GM21619 (cell line): ENCODE measurements at regions not wholly inside any gene's neighbourhood (a gene's known extent, or its start where the extent isn't known, plus 50 kb on each side); places are given as distances from the start of the nearest gene placed in this dataset.
"Not testable (repeated sequence)": the region's sequence is repeated elsewhere in the genome, so short reads cannot be mapped to it uniquely, and the experiment has no call there.

Source experiments
- ATAC-seq: cut with Tn5 transposase; IDR thresholded peaks from one replicate; pipeline ENCODE4 v1.9.1; 2021; ENCODE audit not compliant: unreplicated experiment

DNA sequence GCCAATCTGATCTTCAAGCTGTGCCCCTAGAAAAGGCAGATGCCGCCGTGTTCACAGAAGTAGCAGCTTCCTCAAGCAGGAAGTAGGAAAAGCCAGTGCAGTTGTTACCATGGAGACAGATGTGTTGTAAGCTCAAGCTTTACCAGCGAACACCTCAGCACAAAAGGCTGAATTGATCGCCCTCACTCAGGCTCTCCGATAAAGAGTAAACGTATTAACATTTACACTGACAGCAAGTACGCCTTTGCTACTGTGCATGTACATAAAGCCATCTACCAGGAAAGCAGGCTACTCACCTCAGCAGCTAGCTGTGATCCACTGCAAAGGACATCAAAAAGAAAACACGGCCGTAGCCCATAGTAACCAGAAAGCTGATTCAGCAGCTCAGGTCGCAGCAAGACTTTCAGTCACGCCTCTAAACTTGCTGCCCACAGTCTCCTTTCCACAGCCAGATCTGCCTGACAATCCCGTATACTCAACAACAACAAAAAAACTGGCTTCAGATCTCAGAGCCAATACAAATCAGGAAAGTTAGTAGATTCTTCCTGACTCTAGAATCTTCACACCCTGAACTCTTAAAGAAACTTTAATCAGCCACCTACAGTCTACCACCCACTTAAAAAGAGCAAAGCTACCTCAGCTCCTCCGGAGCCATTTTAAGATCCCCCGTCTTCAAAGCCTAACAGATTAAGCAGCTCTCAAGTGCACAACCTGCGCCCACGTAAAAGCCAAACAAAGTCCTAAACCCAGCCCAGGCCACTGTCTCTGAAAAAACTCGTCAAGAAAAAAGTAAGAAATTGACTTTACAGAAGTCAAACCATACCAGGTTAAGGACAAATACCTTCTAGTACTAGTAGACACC lies 160.0 kb downstream of the DEFB131A start:
- not testable (repeated sequence) for ATAC-seq

DNA sequence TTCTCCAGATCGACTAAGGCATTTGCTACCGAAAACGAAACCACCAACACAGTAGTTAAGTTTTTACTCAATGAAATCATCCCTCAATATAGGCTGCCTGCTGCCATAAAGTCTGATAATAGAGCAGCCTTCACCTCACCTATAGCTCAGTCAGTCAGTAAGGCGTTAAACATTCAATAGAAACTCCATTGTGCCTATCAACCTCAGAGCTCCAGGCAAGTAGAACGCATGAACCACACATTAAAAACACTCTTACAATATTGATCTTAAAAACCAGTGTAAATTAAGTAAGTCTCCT lies 160.6 kb downstream of the DEFB131A start:
- ATAC-seq: not testable (repeated sequence)

DNA sequence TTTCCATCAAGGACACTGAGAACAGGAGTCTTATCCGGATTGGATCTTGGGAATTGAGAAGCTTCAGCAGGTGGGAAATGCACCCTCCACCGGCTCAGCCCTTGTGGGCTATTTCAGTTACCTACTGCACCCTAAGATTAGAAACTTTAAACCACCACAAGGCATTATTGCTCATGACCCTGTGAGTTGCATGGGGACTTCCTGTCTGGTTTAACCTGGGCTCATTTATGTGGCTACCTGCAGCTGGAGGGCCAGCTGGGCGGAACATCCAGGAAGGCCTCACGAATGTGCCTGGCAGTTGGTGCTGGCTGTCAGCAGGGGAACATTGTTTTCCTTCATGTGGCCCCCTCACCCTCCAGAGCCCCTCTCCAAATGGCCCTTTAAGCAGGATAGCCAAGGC lies 164.1 kb downstream of the DEFB131A start:
- no peak for ATAC-seq

DNA sequence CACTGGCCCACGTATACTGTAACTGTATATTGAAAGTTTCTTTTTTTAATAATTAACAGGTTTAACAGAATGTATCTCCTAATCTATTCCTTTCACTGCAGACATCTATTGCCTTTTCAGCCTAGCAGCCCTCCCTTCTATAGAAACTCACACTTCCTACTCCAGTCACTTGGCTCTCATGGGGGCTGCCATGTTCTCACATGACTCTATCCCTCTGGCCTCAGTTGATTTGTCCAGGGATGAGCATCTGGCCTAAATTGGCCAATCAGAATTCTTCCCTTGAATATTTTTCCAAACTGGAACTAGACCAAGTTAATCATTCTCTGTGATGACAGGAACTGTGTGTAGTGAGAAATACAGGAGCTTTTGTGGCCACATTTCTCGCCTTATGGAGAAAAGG lies 166.1 kb downstream of the DEFB131A start:
- not testable (repeated sequence) for ATAC-seq

DNA sequence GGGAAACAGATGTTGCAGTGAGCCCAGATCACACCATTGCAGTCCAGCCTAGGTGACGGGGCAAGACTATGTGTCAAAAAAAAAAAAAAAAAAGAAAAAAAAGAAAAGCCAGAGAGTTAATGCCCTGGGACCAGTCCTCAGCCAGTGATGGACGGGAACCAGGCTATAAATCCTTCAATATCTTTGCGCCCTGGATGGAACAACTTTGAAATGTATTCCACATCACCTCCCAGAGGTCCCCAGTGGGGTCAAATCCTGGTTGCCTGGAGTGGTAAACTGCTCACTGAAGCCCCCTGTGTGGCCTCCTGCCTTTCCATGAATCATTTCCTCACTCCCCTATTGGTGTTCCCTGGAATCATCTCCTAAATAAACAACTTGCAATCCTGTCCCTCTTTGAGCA lies 166.9 kb downstream of the DEFB131A start:
- ATAC-seq: no peak

DNA sequence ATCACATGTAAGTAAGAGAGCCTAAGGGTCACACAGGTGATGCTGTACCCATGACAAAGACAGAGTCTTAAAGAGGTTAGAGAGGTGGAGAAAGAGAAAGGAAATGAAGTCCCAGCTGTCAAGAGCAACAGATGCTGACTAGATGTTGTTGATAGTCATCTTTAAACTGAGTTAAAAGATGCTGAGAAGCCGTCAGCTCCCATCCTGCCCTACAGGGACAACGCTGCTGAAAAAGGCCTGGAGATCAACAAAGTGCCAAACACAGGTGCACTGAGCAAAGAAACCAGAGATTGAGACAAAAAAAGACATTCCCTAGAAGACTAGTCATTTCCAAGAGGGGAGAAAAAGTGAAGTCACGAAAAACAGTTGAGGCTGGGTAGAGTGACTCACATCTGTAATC lies 145.0 kb upstream of the DRD5 start:
- ATAC-seq: not testable (repeated sequence)

DNA sequence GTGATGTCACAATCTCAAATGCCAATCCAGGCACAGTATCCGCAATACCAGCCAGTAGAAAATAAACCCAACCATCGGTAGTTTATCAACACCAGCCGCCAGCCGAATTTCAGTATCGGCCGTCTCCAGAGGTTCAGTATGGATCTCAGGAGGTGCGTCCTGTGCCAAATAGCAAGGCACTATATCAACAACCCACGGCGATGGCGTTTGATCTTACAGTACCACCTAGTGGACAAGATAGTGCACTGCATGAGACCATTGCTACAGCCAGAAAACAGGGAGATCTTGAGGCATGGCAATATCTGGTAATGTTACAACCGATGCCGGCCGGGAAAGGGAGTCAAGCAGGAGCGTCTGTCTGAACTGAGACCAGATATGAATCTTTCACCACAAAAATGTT lies 121.8 kb upstream of the DRD5 start:
- not testable (repeated sequence) for ATAC-seq

DNA sequence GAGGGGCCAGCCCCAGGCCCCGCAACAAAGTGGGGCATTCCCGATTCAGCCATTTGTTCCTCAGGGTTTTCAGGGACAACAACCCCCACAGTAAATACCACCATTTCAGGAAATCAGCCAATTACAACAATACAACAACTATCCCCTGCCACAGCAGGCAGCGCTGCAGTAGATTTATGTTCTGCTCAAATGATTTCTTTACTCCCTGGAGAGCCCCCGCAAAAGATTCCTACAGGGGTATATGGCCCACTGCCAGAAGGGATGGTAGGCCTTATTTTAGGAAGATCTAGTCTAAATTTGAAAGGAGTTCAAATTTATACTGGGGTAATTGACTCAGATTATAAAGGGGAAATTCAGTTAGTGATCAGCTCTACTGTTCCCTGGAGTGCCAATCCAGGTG lies 120.5 kb upstream of the DRD5 start:
- ATAC-seq: not testable (repeated sequence)

DNA sequence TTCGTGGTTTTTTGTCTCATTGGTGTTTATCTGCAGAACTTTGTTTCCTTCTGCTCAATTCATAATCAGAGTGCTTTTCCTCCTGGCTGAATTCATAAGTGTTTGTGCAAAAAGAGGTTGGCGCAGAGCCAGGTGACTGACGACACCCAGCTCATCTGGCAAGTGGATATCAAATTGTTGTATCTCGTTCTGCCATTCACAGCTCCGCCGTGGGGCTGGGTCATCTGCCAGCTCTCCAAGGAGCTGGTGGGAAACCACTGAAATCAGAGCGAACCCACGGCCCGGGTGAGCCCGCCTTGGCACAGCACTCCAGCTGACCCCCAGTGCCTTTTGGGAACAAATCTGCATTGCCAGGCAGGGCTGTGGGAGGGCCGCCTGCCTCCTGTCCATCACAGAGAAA lies 110.7 kb upstream of the DRD5 start:
- not testable (repeated sequence) for ATAC-seq

DNA sequence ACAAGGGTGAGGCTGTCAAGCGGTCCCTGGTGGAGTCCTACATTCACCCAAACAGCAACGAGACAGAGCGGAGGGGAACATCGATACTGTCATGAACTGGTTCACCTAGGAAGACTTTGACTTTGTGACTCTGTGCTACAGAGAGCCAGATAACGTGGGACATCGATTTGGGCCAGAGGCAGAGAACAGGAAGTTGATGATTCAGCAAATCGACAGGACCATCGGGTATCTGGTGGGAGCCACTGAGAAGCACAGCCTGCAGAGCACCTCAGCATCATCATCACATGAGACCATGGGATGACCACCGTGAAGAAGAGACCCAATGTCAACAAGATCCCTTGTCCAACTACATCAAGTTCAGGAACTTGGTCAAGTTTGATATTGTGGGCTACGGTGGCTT lies 104.1 kb upstream of the DRD5 start:
- not testable (repeated sequence) for ATAC-seq

DNA sequence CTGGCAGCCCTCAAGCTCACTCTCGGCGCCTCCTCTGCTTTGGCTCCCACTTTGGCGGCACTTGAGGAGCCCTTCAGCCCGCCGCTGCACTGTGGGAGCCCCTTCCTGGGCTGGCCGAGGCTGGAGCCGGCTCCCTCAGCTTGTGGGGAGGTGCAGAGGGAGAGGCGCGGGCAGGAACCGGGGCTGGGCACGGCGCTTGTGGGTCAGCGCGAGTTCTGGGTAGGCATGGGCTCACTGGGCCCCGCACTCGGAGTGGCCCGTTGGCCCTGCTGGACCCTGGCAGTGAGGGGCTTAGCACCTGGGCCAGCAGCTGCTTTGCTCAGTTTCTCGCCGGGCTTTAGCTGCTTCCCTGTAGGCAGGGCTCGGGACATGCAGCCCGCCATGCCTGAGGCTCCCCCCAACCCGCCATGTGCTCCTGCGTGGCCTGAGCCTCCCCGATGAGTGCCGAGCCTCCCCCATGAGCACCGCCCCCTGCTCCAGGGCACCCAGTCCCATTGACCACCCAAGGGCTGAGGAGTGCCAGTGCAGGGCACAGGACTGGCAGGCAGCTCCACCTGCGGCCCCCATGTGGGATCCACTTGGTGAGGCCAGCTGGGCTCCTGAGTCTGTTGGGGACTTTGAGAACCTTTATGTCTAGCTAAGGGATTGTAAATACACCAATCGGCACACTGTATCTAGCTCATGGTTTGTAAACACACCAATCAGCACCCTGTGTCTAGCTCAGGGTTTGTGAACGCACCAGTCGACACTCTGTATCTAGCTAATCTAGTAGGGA lies 101.5 kb upstream of the DRD5 start:
- ATAC-seq: no peak

DNA sequence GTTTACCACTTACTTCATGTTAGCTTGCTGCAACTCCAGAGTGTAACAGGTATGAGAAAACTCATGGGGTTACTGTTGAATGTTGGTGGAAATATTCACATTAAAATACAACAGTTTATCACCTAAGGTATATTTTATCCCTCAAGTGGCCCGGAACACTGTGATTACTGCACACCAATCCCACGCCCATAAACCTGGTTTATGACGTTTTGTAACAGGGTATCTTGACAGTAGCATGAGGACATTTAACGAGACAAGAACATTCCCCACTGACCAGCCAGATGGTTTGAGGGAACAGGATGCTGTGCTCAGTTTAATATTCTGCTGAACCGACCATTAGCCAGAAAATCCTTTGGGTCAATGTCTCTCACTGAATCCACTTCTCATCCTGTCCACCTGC lies 98.3 kb upstream of the DRD5 start:
- ATAC-seq: not testable (repeated sequence)

DNA sequence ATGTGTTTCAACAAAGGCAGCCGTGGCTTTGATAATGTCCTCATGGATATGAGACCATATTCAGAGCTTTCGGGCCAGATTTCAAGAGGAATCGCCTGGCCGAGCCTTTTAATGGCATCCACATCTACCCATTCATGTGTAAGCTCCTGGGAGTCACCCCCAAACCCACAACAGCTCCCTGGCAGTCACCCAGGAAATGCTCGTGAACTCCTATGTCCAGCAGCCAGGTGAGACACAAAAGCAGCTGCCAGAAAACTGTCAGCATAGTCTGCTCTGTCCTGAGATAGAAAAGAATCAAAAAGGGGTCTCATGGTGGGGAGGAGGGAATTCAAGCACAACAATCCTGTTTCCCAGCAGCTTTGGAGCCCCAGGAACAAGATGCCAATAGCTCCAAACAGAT lies 96.4 kb upstream of the DRD5 start:
- ATAC-seq: not testable (repeated sequence)

DNA sequence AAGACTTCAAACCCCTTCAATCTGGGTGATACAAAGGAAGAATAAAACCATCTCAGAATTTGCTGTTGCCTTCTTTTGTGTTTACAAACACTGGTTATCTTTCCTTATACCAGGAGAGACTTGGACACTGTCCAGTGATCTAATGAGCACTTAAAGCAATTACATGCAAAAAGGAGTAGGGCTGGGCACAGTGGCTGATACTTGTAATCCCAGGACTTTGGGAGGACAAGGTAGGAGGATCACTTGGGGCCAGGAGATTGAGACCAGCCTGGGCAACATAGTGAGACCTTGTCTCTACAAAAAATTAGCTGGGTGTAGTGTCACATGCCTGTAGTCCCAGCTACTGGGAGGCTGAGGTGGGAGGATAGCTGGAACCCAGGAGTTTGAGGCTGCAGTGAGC lies 95.7 kb upstream of the DRD5 start:
- ATAC-seq: no peak

DNA sequence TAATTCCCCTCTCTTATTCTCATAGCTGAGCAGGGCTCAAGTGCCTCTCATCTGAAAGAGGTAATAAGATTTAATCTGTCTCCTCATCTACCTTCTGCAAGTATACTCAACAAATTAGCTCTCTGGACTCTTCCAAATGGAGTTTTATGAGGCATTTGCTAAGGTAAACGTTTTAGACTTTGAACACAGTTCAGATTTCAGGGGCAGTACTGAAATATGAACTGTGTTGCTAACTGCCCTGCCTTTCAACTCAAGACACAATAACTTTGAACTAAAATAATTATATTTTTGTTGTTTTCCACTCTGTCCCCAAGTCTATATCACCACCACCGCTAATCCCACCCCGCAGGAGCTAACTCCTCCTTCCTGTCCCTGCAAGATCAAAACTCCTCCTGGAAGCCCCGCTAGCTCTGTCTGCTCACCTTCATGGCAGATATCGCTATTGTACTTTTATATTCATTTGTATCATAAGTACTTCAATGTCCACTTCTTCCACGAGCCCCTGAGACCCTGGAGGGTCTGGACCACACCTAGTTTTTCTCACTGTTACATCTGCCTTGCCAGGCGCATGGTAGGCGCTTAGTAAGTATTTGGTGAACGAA lies 90.7 kb upstream of the DRD5 start:
- not testable (repeated sequence) for ATAC-seq

DNA sequence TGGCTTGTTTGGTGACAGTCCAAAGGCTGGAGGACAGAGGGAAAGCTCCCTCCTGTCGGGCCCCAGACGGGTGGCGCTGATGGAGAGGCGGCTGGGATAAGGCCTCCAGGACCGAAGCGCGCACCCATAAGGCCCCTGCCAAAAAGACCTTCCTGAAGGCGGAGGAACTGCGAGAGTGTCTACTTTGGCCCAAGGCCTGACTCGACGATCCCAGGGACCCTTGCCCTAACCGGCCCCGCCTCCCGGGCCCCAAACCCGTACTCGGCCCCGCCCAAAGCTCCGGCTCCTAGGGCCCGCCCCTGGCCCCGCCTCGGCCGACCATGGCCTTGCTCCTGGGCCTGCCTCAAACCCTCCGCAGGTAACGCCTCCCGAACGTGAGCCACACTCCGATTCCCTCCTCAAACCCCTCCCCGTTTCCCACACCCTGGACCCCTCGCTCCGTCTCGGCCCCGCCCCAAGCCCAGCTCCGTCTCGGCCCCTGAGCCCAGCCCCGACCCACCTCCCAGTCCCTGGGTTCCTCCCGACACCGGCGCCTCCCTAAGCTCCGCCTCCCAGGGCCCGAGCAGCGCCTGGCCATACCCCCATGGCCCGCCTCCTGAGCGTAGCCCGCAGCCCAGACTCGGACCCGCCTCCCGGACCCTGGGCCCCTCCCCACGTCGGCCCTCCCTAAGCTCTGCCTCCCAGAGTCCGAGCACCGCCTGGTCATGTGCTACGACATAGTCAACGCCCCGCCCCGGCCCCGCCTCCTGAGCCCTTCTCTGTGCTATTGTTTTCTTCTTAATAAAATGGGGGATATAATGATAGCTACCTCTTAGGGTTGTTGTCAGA lies 90.0 kb upstream of the DRD5 start:
- ATAC-seq: peak; percentile 100

DNA sequence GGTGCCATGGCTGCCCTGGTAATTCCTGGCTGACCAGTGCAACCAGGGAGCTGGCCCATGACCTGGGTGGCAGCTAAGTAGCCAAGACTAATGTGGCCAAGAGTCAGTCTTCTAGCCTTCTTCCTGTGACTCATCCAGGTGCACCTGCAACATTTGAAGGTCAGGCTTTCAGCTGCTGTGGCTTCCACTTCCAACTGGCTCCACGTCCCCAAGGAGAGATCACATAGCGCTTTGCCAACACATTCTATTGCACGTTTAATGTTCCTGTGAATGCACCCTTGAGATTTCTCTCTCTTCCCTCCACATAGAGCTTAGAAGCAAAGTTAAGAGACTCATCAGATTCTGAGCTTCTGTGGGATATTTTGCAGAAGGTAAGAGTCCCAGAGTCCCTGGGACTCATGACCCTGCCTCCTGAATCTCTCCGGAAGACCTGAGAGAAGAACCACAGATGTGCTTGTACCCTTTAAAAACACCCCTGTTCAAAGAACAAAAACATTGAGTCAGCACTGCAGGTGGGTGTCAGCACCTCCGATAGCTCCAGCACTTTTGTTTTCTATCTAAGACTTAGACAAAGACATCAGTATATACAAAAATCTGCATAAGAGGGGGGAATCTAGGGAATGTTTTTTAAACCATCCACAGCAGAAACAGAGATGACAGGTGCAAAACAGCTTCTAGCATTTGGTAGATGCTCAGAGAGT lies 88.5 kb upstream of the DRD5 start:
- not testable (repeated sequence) for ATAC-seq

DNA sequence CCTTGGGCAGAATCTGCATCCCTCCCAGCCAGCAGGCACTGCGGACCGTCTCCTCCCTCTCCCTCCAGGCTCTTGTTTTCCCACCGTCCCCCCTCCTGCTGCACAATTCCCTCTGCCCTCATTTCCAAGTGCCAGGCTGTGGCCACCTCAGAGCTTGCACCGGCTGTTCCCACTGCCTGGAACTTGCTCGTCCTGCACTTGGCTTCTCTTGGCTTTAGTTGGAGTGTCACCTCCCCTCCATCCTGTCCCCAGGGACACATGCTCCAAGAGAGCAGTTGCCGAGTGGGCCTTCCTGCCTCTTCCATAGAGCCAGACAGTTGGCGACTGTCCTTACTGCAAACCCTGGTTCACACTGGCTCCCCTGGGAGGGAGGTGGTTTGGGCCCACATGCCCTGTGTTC lies 87.0 kb upstream of the DRD5 start:
- ATAC-seq: not testable (repeated sequence)

DNA sequence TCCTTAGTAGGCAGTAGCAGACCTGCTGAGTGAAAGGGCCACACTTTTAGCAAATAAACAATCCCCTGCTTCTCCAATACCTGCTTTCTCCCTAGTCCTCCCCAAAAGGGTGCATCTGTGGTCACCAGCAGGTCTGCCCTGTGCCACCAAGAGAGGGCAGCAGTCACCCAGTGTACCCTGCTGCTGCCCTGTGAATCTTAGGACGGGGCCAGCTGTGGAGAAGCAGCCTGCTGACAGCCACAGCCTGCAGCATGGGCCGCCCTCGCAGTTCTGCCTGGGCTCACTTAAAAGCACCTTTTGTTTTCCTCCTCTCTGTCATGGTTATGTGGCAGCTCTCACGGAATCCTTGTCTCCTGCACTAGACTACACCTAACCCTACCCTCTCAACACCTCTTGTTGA lies 85.4 kb upstream of the DRD5 start:
- ATAC-seq: not testable (repeated sequence)

DNA sequence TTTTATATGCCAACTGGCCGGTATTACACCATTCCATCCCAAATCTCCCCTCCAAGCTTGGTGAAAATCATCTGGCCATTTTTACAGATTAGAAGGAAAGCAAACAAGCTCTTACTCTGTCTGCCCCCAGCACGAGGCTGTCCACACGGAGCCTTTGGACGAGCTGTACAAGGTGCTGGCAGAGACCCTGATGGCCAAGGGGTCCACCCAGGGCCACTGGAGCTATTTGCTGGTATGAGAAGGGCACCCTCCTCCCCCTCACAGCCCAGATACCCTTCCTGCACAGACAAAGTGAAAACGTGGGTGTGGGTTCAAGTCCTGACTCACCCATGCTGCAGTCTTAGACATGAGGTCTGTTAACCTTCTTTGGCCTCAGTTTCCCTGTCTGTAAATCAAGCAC lies 84.9 kb upstream of the DRD5 start:
- ATAC-seq: not testable (repeated sequence)
